ENCODE measurements at regions not wholly inside any gene's neighbourhood (a gene's known extent, or its start where the extent isn't known, plus 50 kb on each side); places are given as distances from the start of the nearest gene placed in this dataset.

DNA sequence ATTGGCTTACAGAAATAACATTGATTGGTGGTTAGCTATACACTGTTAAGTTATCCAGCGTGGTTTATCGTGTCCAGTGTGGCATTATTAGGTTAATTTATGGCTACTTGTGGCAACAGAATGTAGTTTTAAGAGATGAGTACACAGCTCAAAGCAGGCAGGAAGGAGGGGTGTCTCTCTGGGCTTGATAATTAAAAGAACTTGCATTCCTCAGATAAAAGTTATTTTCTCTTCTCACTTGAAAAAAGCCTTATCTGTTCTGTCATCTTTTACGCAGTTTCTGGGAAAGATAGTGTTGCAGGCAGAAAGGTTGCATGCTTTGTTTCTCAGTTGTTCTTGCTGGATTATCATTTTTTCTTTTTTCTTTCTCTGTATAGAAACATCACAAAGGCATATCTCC is 154.4 kb upstream of the COL3A1 start:
- no peaks in the 10 kb centered on the region for H3K4me1 ChIP-seq (ENCODE audit: low read depth, poor library complexity, severe bottlenecking)
- TF ChIP-seq, protein P1, sequence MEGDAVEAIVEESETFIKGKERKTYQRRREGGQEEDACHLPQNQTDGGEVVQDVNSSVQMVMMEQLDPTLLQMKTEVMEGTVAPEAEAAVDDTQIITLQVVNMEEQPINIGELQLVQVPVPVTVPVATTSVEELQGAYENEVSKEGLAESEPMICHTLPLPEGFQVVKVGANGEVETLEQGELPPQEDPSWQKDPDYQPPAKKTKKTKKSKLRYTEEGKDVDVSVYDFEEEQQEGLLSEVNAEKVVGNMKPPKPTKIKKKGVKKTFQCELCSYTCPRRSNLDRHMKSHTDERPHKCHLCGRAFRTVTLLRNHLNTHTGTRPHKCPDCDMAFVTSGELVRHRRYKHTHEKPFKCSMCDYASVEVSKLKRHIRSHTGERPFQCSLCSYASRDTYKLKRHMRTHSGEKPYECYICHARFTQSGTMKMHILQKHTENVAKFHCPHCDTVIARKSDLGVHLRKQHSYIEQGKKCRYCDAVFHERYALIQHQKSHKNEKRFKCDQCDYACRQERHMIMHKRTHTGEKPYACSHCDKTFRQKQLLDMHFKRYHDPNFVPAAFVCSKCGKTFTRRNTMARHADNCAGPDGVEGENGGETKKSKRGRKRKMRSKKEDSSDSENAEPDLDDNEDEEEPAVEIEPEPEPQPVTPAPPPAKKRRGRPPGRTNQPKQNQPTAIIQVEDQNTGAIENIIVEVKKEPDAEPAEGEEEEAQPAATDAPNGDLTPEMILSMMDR (conservative IDR thresholded peaks at IDR 0.05; ENCODE audit: low read depth, low read length) = no peak
- no peaks in the 10 kb centered on the region for H3K79me2 ChIP-seq (ENCODE audit: insufficient read depth, low read depth)
- H4K20me1 ChIP-seq (ENCODE audit: insufficient read depth) = no peaks in the 10 kb centered on the region
- no peak overlapping the region for H3K4me3 ChIP-seq (IDR thresholded peaks at IDR 0.05; ENCODE audit: insufficient read depth, low read depth, low read length)
- no peak overlapping the region for H3K4me2 ChIP-seq
- H2AFZ ChIP-seq (ENCODE audit: low read depth) = no peak overlapping the region
- H3K36me3 ChIP-seq (ENCODE audit: insufficient read depth) = no peaks in the 10 kb centered on the region
- no peak overlapping the region for H3K27ac ChIP-seq
- no peak overlapping the region for H3K9ac ChIP-seq
- no peaks in the 10 kb centered on the region for H3K27me3 ChIP-seq (ENCODE audit: insufficient read depth, low read depth)

DNA sequence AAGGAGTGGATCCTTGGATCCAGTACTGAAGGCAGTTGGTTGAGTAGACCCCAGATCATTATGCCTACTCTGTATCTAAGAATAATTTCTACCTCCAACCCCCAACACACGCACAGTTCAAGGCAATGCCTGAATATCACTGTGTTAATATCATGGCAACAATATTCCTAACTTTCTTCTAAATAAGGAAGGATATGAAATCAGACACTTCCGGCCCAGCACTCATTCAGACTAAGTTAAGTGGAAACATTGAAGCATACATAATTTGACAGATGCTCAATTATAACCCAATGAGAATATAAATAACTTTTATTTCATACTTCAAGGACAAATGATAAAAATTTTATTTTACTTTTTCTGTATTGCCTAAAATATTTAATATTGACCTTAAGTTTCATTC is 153.6 kb upstream of the COL3A1 start:
- Histone ChIP-seq H2AFZ (ENCODE audit: low read depth) (no peak overlapping the region), H3K36me3 (ENCODE audit: insufficient read depth) (no peaks in the 10 kb centered on the region), H3K9ac (no peak overlapping the region), H3K4me3 (IDR thresholded peaks at IDR 0.05; ENCODE audit: insufficient read depth, low read depth, low read length) (no peak overlapping the region), H3K27me3 (ENCODE audit: insufficient read depth, low read depth) (no peaks in the 10 kb centered on the region), H3K79me2 (ENCODE audit: insufficient read depth, low read depth) (no peaks in the 10 kb centered on the region), H3K4me1 (ENCODE audit: low read depth, poor library complexity, severe bottlenecking) (no peaks in the 10 kb centered on the region), H3K4me2 (no peak overlapping the region), H4K20me1 (ENCODE audit: insufficient read depth) (no peaks in the 10 kb centered on the region), H3K27ac (no peak overlapping the region)
- TF ChIP-seq, protein P1 (conservative IDR thresholded peaks at IDR 0.05; ENCODE audit: low read depth, low read length) = no peak

DNA sequence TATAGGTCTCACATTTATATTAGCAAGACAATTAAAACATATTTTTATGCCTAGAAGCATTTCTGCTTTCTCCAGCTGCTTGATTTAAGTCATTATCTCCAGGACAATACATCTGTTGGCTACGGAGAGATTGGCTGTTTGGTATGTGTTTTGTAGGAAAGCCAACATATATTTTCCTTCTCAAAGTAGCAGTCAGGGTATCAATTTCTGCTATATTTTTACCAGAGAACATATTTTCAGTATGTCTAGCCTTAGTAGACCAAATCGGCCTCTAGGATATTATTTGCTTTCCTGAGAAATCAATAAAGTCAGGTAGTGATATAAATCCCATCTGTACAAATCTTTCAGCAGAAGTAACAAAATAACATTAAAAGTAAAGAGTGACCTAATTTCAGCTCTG is 150.0 kb upstream of the COL3A1 start:
- H3K9ac ChIP-seq = no peak overlapping the region
- H3K27ac ChIP-seq = no peak overlapping the region
- no peak overlapping the region for H2AFZ ChIP-seq (ENCODE audit: low read depth)
- H3K4me3 ChIP-seq (IDR thresholded peaks at IDR 0.05; ENCODE audit: insufficient read depth, low read depth, low read length) = no peak overlapping the region
- H3K79me2 ChIP-seq (ENCODE audit: insufficient read depth, low read depth) = no peaks in the 10 kb centered on the region
- no peaks in the 10 kb centered on the region for H3K36me3 ChIP-seq (ENCODE audit: insufficient read depth)
- H4K20me1 ChIP-seq (ENCODE audit: insufficient read depth) = no peaks in the 10 kb centered on the region
- TF ChIP-seq, protein P1 (conservative IDR thresholded peaks at IDR 0.05; ENCODE audit: low read depth, low read length) = no peak
- no peaks in the 10 kb centered on the region for H3K27me3 ChIP-seq (ENCODE audit: insufficient read depth, low read depth)
- no peaks in the 10 kb centered on the region for H3K4me1 ChIP-seq (ENCODE audit: low read depth, poor library complexity, severe bottlenecking)
- H3K4me2 ChIP-seq = no peak overlapping the region

DNA sequence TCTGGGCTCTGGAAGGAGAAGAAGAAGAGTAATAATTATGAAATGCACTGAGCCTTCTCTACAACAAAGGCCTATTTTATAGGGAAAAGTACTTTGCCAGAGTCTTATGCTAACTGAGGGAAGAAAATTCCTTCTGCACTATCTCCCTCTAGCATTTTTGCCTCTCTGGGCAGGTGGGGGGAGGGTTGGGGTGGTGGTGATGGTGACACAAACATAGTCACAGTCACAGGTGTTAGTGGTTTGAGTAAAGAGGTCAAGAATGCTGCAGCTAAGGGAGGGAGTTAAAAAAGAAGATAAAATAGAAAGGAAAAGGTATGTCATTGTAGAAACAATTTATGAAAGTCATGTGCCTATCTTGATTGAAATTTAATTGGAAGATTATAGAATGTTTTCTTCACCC is 140.8 kb upstream of the COL3A1 start:
- Histone ChIP-seq H3K4me3 (IDR thresholded peaks at IDR 0.05; ENCODE audit: insufficient read depth, low read depth, low read length) (no peak overlapping the region), H3K4me2 (no peak overlapping the region), H3K27me3 (ENCODE audit: insufficient read depth, low read depth) (no peaks in the 10 kb centered on the region), H3K9ac (no peak overlapping the region), H3K4me1 (ENCODE audit: low read depth, poor library complexity, severe bottlenecking) (peaks cover 17% of the 10 kb centered on the region), H2AFZ (ENCODE audit: low read depth) (no peak overlapping the region), H4K20me1 (ENCODE audit: insufficient read depth) (no peaks in the 10 kb centered on the region), H3K79me2 (ENCODE audit: insufficient read depth, low read depth) (no peaks in the 10 kb centered on the region), H3K27ac (no peak overlapping the region), H3K36me3 (ENCODE audit: insufficient read depth) (no peaks in the 10 kb centered on the region)
- TF ChIP-seq, protein P1 (conservative IDR thresholded peaks at IDR 0.05; ENCODE audit: low read depth, low read length) = no peak

DNA sequence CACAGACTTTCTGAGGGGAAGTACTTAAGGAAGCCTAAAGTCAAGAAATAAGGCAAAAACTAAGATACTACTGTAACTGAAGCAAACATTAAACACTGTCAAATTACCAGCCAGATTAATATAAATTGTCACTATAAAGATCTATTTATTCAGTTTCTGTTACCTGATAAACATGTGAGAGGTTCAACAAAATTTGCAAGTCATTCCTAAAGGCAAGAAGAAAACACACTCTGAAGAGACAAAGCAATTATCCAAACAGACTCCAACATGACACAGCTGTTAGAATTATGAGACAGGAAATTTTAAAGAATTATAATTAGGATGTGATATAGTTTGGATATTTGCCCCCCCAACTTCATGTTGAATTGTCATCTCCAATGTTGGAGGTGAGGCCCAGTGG is 140.4 kb upstream of the COL3A1 start:
- H4K20me1 ChIP-seq (ENCODE audit: insufficient read depth) = no peaks in the 10 kb centered on the region
- H3K4me1 ChIP-seq (ENCODE audit: low read depth, poor library complexity, severe bottlenecking) = peaks cover 17% of the 10 kb centered on the region
- H3K27ac ChIP-seq = no peak overlapping the region
- H3K27me3 ChIP-seq (ENCODE audit: insufficient read depth, low read depth) = no peaks in the 10 kb centered on the region
- TF ChIP-seq, protein P1 (conservative IDR thresholded peaks at IDR 0.05; ENCODE audit: low read depth, low read length) = no peak
- H3K4me3 ChIP-seq (IDR thresholded peaks at IDR 0.05; ENCODE audit: insufficient read depth, low read depth, low read length) = no peak overlapping the region
- no peak overlapping the region for H2AFZ ChIP-seq (ENCODE audit: low read depth)
- no peaks in the 10 kb centered on the region for H3K36me3 ChIP-seq (ENCODE audit: insufficient read depth)
- H3K4me2 ChIP-seq = no peak overlapping the region
- no peak overlapping the region for H3K9ac ChIP-seq
- H3K79me2 ChIP-seq (ENCODE audit: insufficient read depth, low read depth) = no peaks in the 10 kb centered on the region

Measured in KMS-11 (cell line).